K562 (cell line): ENCODE measurements at regions not wholly inside any gene's neighbourhood (a gene's known extent, or its start where the extent isn't known, plus 50 kb on each side); places are given as distances from the start of the nearest gene placed in this dataset.

Experiments
- CTCF ChIP-seq, 3 experiments: IDR thresholded peaks in 2 of 3; conservative IDR thresholded peaks in 1 of 3; 2 replicates each; pipeline ENCODE4 v1.5.1; 2011 to 2012; ENCODE audit warnings: low read length in 3 of 3, mild to moderate bottlenecking in 3 of 3, control low read depth in 2 of 3, improper control_type of control experiment in 1 of 3, inconsistent platforms in 1 of 3, low read depth in 1 of 3, mixed read lengths in 1 of 3, moderate library complexity in 1 of 3; ENCODE audit not compliant: insufficient read depth in 2 of 3
- GATA2 ChIP-seq: sonication (generic); formaldehyde crosslinking; IDR thresholded peaks from 2 replicates; pipeline ENCODE4 v1.4.0; 2020; ENCODE audit warnings: mild to moderate bottlenecking, missing genetic modification reagents
- HMGXB4 ChIP-seq: sonication (generic); formaldehyde crosslinking; IDR thresholded peaks from 2 replicates; pipeline ENCODE4 v1.8.1; 2023; ENCODE audit warnings: mild to moderate bottlenecking, missing genetic modification reagents
- MTF1 ChIP-seq: fragments of 250-450 bp; sonication (Bioruptor Pico); IDR thresholded peaks from 2 replicates; pipeline ENCODE4 v1.9.0; 2021; ENCODE audit warnings: moderate library complexity, mild to moderate bottlenecking, inconsistent platforms, borderline replicate concordance
- POLR2A ChIP-seq: fragments of 450-650 bp; conservative IDR thresholded peaks from 2 replicates; pipeline ENCODE4 v1.6.1; 2016
- SMC3 ChIP-seq: conservative IDR thresholded peaks from 2 replicates; pipeline ENCODE4 v1.6.1; 2011; ENCODE audit warnings: low read depth, low read length, improper control_type of control experiment; ENCODE audit not compliant: insufficient read depth
- SRF ChIP-seq, 2 experiments: fragments of 250-450, 450-650 bp in 1 of 2; sonication (Bioruptor Pico) in 1 of 2; sonication (generic) in 1 of 2; formaldehyde crosslinking; IDR thresholded peaks; 2 replicates each; pipeline versions ENCODE4 v1.5.0 to v1.5.1; 2020 to 2022; ENCODE audit warnings: mild to moderate bottlenecking in 1 of 2, missing genetic modification reagents in 1 of 2
- YY1 ChIP-seq, 3 experiments: IDR thresholded peaks; 2 replicates each; pipeline ENCODE4 v1.6.1; 2011; ENCODE audit warnings: low read length in 2 of 3, mild to moderate bottlenecking in 2 of 3, moderate library complexity in 2 of 3, borderline replicate concordance in 1 of 3, control low read depth in 1 of 3, low read depth in 1 of 3; ENCODE audit not compliant: insufficient read depth in 3 of 3, insufficient replicate concordance in 2 of 3, control insufficient read depth in 1 of 3, insufficient read length in 1 of 3; ENCODE audit errors: extremely low read depth in 1 of 3
- ZBTB34 ChIP-seq: fragments of 250-450 bp; sonication (Bioruptor Pico); IDR thresholded peaks from 2 replicates; pipeline ENCODE4 v1.8.0; 2021; ENCODE audit warnings: mild to moderate bottlenecking, moderate library complexity
- ZNF143 ChIP-seq: sonication (generic); formaldehyde crosslinking; IDR thresholded peaks from 2 replicates; pipeline ENCODE4 v1.9.0; 2022; ENCODE audit warnings: mild to moderate bottlenecking, missing genetic modification reagents
- ZNF384 ChIP-seq: IDR thresholded peaks from 2 replicates; pipeline ENCODE4 v1.6.1; 2012; ENCODE audit warnings: low read depth, low read length, improper control_type of control experiment

- no peak for TF ChIP-seq HMGXB4 (CRISPR knock-in tag)
- no peak for TF ChIP-seq ZNF143
- TF ChIP-seq ZBTB34 (CRISPR knock-in tag), result no peak
- no peak for TF ChIP-seq ZNF384
- no peak for TF ChIP-seq POLR2A
- TF ChIP-seq MTF1 (CRISPR knock-in tag), result no peak
- no peak for TF ChIP-seq CTCF (IDR thresholded peaks at IDR 0.05 in 2 of 3, conservative IDR thresholded peaks at IDR 0.05 in 1 of 3; ENCODE audit: insufficient read depth in 2 of 3, low read depth in 1 of 3, low read length in 3 of 3)
- TF ChIP-seq YY1 (IDR thresholded peaks at IDR 0.05; ENCODE audit: borderline replicate concordance in 1 of 3, control insufficient read depth in 1 of 3, extremely low read depth in 1 of 3, insufficient read depth in 3 of 3, insufficient read length in 1 of 3, insufficient replicate concordance in 2 of 3, low read depth in 1 of 3, low read length in 2 of 3), result no peak
- no peak for TF ChIP-seq SRF (CRISPR knock-in tag; IDR thresholded peaks at IDR 0.05)
- no peak for TF ChIP-seq SMC3
- TF ChIP-seq GATA2 (CRISPR knock-in tag), result no peak
These were observed 119.8 kb downstream of the TMEM121 start for GRCh38 chr14:105646175-105646574.
